Loucy (cell line): ENCODE measurements at regions not wholly inside any gene's neighbourhood (a gene's known extent, or its start where the extent isn't known, plus 50 kb on each side); places are given as distances from the start of the nearest gene placed in this dataset.
"Not testable (repeated sequence)": the region's sequence is repeated elsewhere in the genome, so short reads cannot be mapped to it uniquely, and the experiment has no call there.

Source experiments
- H2AFZ ChIP-seq: fragments of 200-600 bp; sonication (generic); 2 replicates; pipeline ENCODE4 v1.6.0; 2016; ENCODE audit warnings: antibody characterized with exemption, mild to moderate bottlenecking, low read length, moderate library complexity
- H3F3A ChIP-seq: fragments of 200-600 bp; 2 replicates; pipeline ENCODE4 v1.6.0; 2016; ENCODE audit warnings: antibody characterized with exemption, low read depth, mild to moderate bottlenecking
- H3K27me3 ChIP-seq: fragments of 200-600 bp; sonication (generic); 2 replicates; pipeline ENCODE4 v1.6.1; 2014; ENCODE audit warnings: low read length, mild to moderate bottlenecking; ENCODE audit not compliant: insufficient read depth, poor library complexity, severe bottlenecking
- H3K36me3 ChIP-seq: fragments of 200-600 bp; sonication (generic); 2 replicates; pipeline ENCODE4 v1.6.1; 2016; ENCODE audit warnings: low read length; ENCODE audit not compliant: insufficient read depth
- H3K4me1 ChIP-seq: fragments of 200-600 bp; sonication (generic); 2 replicates; pipeline ENCODE4 v1.5.1; 2014; ENCODE audit warnings: low read length, mild to moderate bottlenecking; ENCODE audit not compliant: insufficient read depth, poor library complexity, severe bottlenecking
- H3K4me2 ChIP-seq: fragments of 200-600 bp; sonication (generic); 2 replicates; pipeline ENCODE4 v1.6.0; 2014; ENCODE audit warnings: antibody characterized with exemption, low read length, low read depth, mild to moderate bottlenecking; ENCODE audit not compliant: poor library complexity, severe bottlenecking
- H3K4me3 ChIP-seq: fragments of 200-600 bp; sonication (generic); 2 replicates; pipeline ENCODE4 v1.5.1; 2014; ENCODE audit warnings: low read length, mild to moderate bottlenecking, mixed read lengths; ENCODE audit not compliant: poor library complexity, severe bottlenecking
- H3K79me2 ChIP-seq: fragments of 200-600 bp; sonication (generic); 2 replicates; pipeline ENCODE4 v1.6.1; 2014; ENCODE audit warnings: low read length; ENCODE audit not compliant: insufficient read depth
- H3K9ac ChIP-seq: fragments of 200-600 bp; sonication (generic); 2 replicates; pipeline ENCODE4 v1.6.0; 2014; ENCODE audit warnings: mild to moderate bottlenecking, low read depth, low read length, moderate library complexity; ENCODE audit not compliant: poor library complexity, severe bottlenecking
- H3K9me2 ChIP-seq: fragments of 200-600 bp; sonication (generic); replicated peaks from 2 replicates; pipeline ENCODE4 v1.6.1; 2016; ENCODE audit warnings: low read depth, low read length, mixed read lengths
- H3K9me3 ChIP-seq: fragments of 200-600 bp; sonication (generic); 2 replicates; pipeline ENCODE4 v1.6.1; 2014; ENCODE audit warnings: mild to moderate bottlenecking, antibody characterized with exemption, low read length, low read depth; ENCODE audit not compliant: insufficient read depth
- H4K20me1 ChIP-seq: fragments of 200-600 bp; sonication (generic); 2 replicates; pipeline ENCODE4 v1.6.0; 2014; ENCODE audit warnings: antibody characterized with exemption, low read length, mild to moderate bottlenecking; ENCODE audit not compliant: insufficient read depth, poor library complexity, severe bottlenecking
- EZH2phosphoT487 ChIP-seq: fragments of 200-600 bp; IDR thresholded peaks from 2 replicates; pipeline ENCODE4 v1.6.1; 2018; ENCODE audit warnings: antibody characterized with exemption, mild to moderate bottlenecking, moderate library complexity, borderline replicate concordance
- TF ChIP-seq, protein P1 (sequence below): fragments of 200-600 bp; sonication (generic); conservative IDR thresholded peaks from 2 replicates; pipeline ENCODE4 v1.5.1; 2014; ENCODE audit warnings: mild to moderate bottlenecking, antibody characterized with exemption, low read length

- Histone ChIP-seq H3K4me3 (no peak overlapping the region), H2AFZ (no peak overlapping the region), H4K20me1 (no peaks in the 10 kb centered on the region), H3K9me3 (no peaks in the 10 kb centered on the region), H3K79me2 (no peaks in the 10 kb centered on the region), H3K9ac (no peak overlapping the region), H3K4me2 (no peak overlapping the region), H3K4me1 (no peaks in the 10 kb centered on the region), H3K9me2 (no peaks in the 10 kb centered on the region), H3K36me3 (no peaks in the 10 kb centered on the region), H3K27me3 (no peaks in the 10 kb centered on the region), H3F3A (no peaks in the 10 kb centered on the region)
- TF ChIP-seq EZH2phosphoT487 = no peak
- TF ChIP-seq, protein P1, sequence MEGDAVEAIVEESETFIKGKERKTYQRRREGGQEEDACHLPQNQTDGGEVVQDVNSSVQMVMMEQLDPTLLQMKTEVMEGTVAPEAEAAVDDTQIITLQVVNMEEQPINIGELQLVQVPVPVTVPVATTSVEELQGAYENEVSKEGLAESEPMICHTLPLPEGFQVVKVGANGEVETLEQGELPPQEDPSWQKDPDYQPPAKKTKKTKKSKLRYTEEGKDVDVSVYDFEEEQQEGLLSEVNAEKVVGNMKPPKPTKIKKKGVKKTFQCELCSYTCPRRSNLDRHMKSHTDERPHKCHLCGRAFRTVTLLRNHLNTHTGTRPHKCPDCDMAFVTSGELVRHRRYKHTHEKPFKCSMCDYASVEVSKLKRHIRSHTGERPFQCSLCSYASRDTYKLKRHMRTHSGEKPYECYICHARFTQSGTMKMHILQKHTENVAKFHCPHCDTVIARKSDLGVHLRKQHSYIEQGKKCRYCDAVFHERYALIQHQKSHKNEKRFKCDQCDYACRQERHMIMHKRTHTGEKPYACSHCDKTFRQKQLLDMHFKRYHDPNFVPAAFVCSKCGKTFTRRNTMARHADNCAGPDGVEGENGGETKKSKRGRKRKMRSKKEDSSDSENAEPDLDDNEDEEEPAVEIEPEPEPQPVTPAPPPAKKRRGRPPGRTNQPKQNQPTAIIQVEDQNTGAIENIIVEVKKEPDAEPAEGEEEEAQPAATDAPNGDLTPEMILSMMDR = no peak
These were observed 93.9 kb upstream of the ZDHHC17 start for GRCh38 chr12:76669981-76670380.

GRCh38 chr12:76670776-76671175 is 93.1 kb upstream of the ZDHHC17 start:
- Histone ChIP-seq H3K36me3 (no peaks in the 10 kb centered on the region), H3K9me3 (no peaks in the 10 kb centered on the region), H3K79me2 (no peaks in the 10 kb centered on the region), H3F3A (no peaks in the 10 kb centered on the region), H2AFZ (no peak overlapping the region), H3K9me2 (no peaks in the 10 kb centered on the region), H3K9ac (no peak overlapping the region), H3K4me1 (no peaks in the 10 kb centered on the region), H4K20me1 (no peaks in the 10 kb centered on the region), H3K27me3 (no peaks in the 10 kb centered on the region), H3K4me3 (no peak overlapping the region), H3K4me2 (no peak overlapping the region)
- TF ChIP-seq EZH2phosphoT487 = no peak
- TF ChIP-seq, protein P1 = no peak

- Histone ChIP-seq H3K79me2 (no peaks in the 10 kb centered on the region), H3K36me3 (no peaks in the 10 kb centered on the region), H3K27me3 (no peaks in the 10 kb centered on the region), H3K9me3 (no peaks in the 10 kb centered on the region), H4K20me1 (no peaks in the 10 kb centered on the region), H3K9me2 (no peaks in the 10 kb centered on the region), H3K4me1 (no peaks in the 10 kb centered on the region), H3F3A (no peaks in the 10 kb centered on the region), H2AFZ (no peak overlapping the region), H3K4me2 (no peak overlapping the region), H3K4me3 (no peak overlapping the region), H3K9ac (no peak overlapping the region)
- TF ChIP-seq EZH2phosphoT487 = no peak
- TF ChIP-seq, protein P1 = no peak
These were observed 89.1 kb upstream of the ZDHHC17 start for GRCh38 chr12:76674669-76675315.

DNA sequence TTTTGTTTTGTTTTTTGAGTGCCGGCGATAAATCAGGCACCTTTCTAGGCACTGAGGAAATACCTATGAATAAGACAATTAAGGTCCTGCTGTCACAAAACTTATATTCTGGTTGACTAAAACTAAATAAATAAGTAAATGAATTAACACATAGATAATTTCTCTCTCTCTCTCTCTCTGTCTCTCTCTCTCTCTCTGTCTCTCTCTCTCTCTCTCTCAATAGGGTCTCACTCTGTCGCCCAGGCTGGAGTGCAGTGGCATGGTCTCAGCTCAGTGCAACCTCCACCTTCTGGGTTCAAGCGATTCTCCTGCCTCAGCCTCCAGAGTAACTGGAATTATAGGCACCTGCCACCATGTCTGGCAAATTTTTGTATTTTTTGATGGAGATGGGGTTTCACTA is 87.7 kb upstream of the ZDHHC17 start:
- H3K79me2 ChIP-seq, H3K4me3 ChIP-seq, H3K27me3 ChIP-seq, H2AFZ ChIP-seq, H3F3A ChIP-seq, H3K9me3 ChIP-seq, H3K4me1 ChIP-seq, H3K36me3 ChIP-seq, H3K9me2 ChIP-seq, H4K20me1 ChIP-seq, H3K4me2 ChIP-seq, H3K9ac ChIP-seq: not testable (repeated sequence)
